GM23338 (cell line): ENCODE measurements at regions not wholly inside any gene's neighbourhood (a gene's known extent, or its start where the extent isn't known, plus 50 kb on each side); places are given as distances from the start of the nearest gene placed in this dataset.

Experiments
- ATAC-seq: fragments of 200-7000 bp; cut with Tn5 transposase; 3 replicates; pipeline ENCODE4 v1.9.1; 2020
- DNase-seq: peaks from one replicate; pipeline ENCODE4 v3.0.0-alpha.2; 2015; ENCODE audit warnings: low spot score
- H2AFZ ChIP-seq: fragments of 200-600 bp; sonication (generic); 2 replicates; pipeline ENCODE4 v1.8.0; 2016; ENCODE audit warnings: antibody characterized with exemption, mild to moderate bottlenecking, moderate library complexity
- H3F3A ChIP-seq: fragments of 200-600 bp; sonication (generic); replicated peaks from 2 replicates; pipeline ENCODE4 v1.8.0; 2017; ENCODE audit warnings: antibody characterized with exemption, mixed run types, low read depth
- H3K27ac ChIP-seq: fragments of 200-600 bp; sonication (generic); 2 replicates; pipeline ENCODE4 v1.6.1; 2016; ENCODE audit warnings: low read depth
- H3K27me3 ChIP-seq: fragments of 200-600 bp; sonication (generic); 2 replicates; pipeline ENCODE4 v1.8.0; 2016; ENCODE audit warnings: mild to moderate bottlenecking, mixed run types, moderate library complexity; ENCODE audit not compliant: insufficient read depth
- H3K36me3 ChIP-seq: fragments of 200-600 bp; sonication (generic); 2 replicates; pipeline ENCODE4 v1.8.0; 2016; ENCODE audit warnings: mild to moderate bottlenecking; ENCODE audit not compliant: insufficient read depth
- H3K4me1 ChIP-seq: fragments of 200-600 bp; sonication (generic); 2 replicates; pipeline ENCODE4 v1.8.0; 2016; ENCODE audit warnings: mild to moderate bottlenecking, moderate library complexity; ENCODE audit not compliant: insufficient read depth
- H3K4me2 ChIP-seq: fragments of 200-600 bp; sonication (generic); 2 replicates; pipeline ENCODE4 v1.7.1; 2017; ENCODE audit warnings: mixed run types
- H3K4me3 ChIP-seq: fragments of 200-600 bp; sonication (generic); 2 replicates; pipeline ENCODE4 v1.6.1; 2016; ENCODE audit warnings: mixed run types
- H3K79me2 ChIP-seq: fragments of 200-600 bp; sonication (generic); replicated peaks from 2 replicates; pipeline ENCODE4 v1.8.0; 2017; ENCODE audit warnings: mild to moderate bottlenecking; ENCODE audit not compliant: insufficient read depth
- H3K9me2 ChIP-seq: fragments of 200-600 bp; sonication (generic); 2 replicates; pipeline ENCODE4 v1.8.0; 2017; ENCODE audit not compliant: insufficient read depth
- H4K20me1 ChIP-seq: fragments of 200-600 bp; sonication (generic); replicated peaks from 2 replicates; pipeline ENCODE4 v1.8.0; 2017; ENCODE audit warnings: mild to moderate bottlenecking; ENCODE audit not compliant: insufficient read depth
- H3K27ac Mint-ChIP-seq: 2 replicates; pipeline ENCODE4 v1.8.0; 2020; ENCODE audit warnings: inconsistent platforms, mild to moderate bottlenecking, moderate library complexity, mixed read lengths
- H3K27me3 Mint-ChIP-seq: 3 replicates; pipeline ENCODE4 v1.8.0; 2022; ENCODE audit warnings: low read depth, mild to moderate bottlenecking, moderate library complexity, mixed read lengths, inconsistent platforms; ENCODE audit not compliant: insufficient read depth, poor library complexity
- H3K36me3 Mint-ChIP-seq: 3 replicates; pipeline ENCODE4 v1.8.0; 2021; ENCODE audit warnings: low read depth, mild to moderate bottlenecking, inconsistent platforms, moderate library complexity, mixed read lengths
- H3K4me1 Mint-ChIP-seq: 3 replicates; pipeline ENCODE4 v1.8.0; 2020; ENCODE audit warnings: mild to moderate bottlenecking, inconsistent platforms, mixed read lengths
- H3K4me3 Mint-ChIP-seq: 3 replicates; pipeline ENCODE4 v1.8.0; 2021; ENCODE audit warnings: moderate library complexity, mild to moderate bottlenecking, inconsistent platforms, mixed read lengths
- H3K9me3 Mint-ChIP-seq: 3 replicates; pipeline ENCODE4 v1.8.0; 2020; ENCODE audit warnings: moderate library complexity, mild to moderate bottlenecking, inconsistent platforms, mixed read lengths
- CREB1 ChIP-seq: fragments of 250-450 bp; sonication (Bioruptor Pico); IDR thresholded peaks from 2 replicates; pipeline ENCODE4 v1.5.0; 2020; ENCODE audit warnings: low read depth, mild to moderate bottlenecking, moderate library complexity
- EZH2 ChIP-seq: fragments of 200-600 bp; sonication (generic); IDR thresholded peaks from one replicate; pipeline ENCODE4 v1.8.0; 2017; ENCODE audit warnings: antibody characterized with exemption, mild to moderate bottlenecking, low read depth; ENCODE audit not compliant: unreplicated experiment
- EZH2phosphoT487 ChIP-seq: fragments of 200-600 bp; sonication (generic); IDR thresholded peaks from one replicate; pipeline ENCODE4 v1.8.1; 2018; ENCODE audit warnings: antibody characterized with exemption; ENCODE audit not compliant: unreplicated experiment
- JUNB ChIP-seq: IDR thresholded peaks from one replicate; pipeline ENCODE4 v1.6.1; 2016; ENCODE audit warnings: antibody characterized with exemption; ENCODE audit not compliant: unreplicated experiment
- NANOG ChIP-seq: IDR thresholded peaks from 2 replicates; pipeline ENCODE4 v1.6.1; 2016; ENCODE audit warnings: antibody characterized with exemption, borderline replicate concordance
- POLR2AphosphoS5 ChIP-seq: IDR thresholded peaks from 2 replicates; pipeline ENCODE4 v1.6.1; 2016; ENCODE audit warnings: antibody characterized with exemption, low read depth
- STAT1 ChIP-seq: IDR thresholded peaks from one replicate; pipeline ENCODE4 v1.6.1; 2016; ENCODE audit warnings: antibody characterized with exemption; ENCODE audit not compliant: unreplicated experiment
- ZNF114 ChIP-seq: fragments of 250-450 bp; sonication (Bioruptor Pico); IDR thresholded peaks from 2 replicates; pipeline ENCODE4 v1.5.0; 2020; ENCODE audit warnings: mild to moderate bottlenecking, moderate library complexity
- ZNF331 ChIP-seq: fragments of 250-450 bp; sonication (Bioruptor Pico); IDR thresholded peaks from 2 replicates; pipeline ENCODE4 v1.5.0; 2020; ENCODE audit warnings: low read depth, mild to moderate bottlenecking, moderate library complexity
- TF ChIP-seq, protein P1 (sequence below): IDR thresholded peaks from 2 replicates; pipeline ENCODE4 v1.6.1; 2016; ENCODE audit warnings: antibody characterized with exemption
- TF ChIP-seq, protein P2 (sequence below), 2 experiments: fragments of 200-600 bp in 1 of 2; sonication (generic) in 1 of 2; conservative IDR thresholded peaks; 2 replicates each; pipeline versions ENCODE4 v1.5.1 to v1.6.1; 2016 to 2017; ENCODE audit warnings: antibody characterized with exemption in 2 of 2, low read depth in 2 of 2, mild to moderate bottlenecking in 2 of 2, moderate library complexity in 1 of 2
- TF ChIP-seq, protein P3 (sequence below): fragments of 250-450 bp; sonication (Bioruptor Pico); IDR thresholded peaks from 2 replicates; pipeline ENCODE4 v1.5.0; 2020; ENCODE audit warnings: mild to moderate bottlenecking, moderate library complexity
- TF ChIP-seq, protein P4 (sequence below): IDR thresholded peaks from one replicate; pipeline ENCODE4 v1.6.1; 2018; ENCODE audit warnings: antibody characterized with exemption; ENCODE audit not compliant: unreplicated experiment

DNA sequence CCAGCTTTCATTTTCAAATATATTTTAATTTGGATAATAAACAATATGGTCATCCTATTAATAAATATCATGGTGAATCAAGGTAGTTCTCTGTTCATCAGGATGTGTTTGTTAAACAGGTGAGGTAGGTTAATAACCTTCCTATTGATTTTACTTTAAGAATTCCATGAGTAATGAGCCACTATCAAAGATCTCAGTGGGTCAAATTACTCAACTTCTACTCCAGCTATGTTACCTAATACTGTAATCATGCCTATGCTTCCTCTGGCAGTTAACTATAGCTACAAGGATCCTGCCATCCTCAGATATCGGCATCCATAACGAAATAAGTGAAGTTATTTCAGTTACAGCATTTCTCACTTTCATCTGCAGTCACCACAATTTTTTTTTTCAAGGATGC is 289.6 kb upstream of the SLC8A1 start:
- Histone ChIP-seq H3K27ac (no peak overlapping the region), H2AFZ (no peak overlapping the region), H3K9me2 (no peaks in the 10 kb centered on the region), H4K20me1 (no peaks in the 10 kb centered on the region), H3K79me2 (no peaks in the 10 kb centered on the region), H3K36me3 (no peaks in the 10 kb centered on the region), H3K4me2 (no peak overlapping the region), H3K4me1 (no peaks in the 10 kb centered on the region), H3F3A (no peaks in the 10 kb centered on the region), H3K27me3 (no peaks in the 10 kb centered on the region), H3K4me3 (no peak overlapping the region)
- ATAC-seq (no peak), DNase-seq (no peak)
- Mint-ChIP-seq H3K9me3 (no peaks in the 10 kb centered on the region), H3K36me3 (no peaks in the 10 kb centered on the region), H3K4me1 (no peaks in the 10 kb centered on the region), H3K27me3 (no peaks in the 10 kb centered on the region), H3K4me3 (no peak overlapping the region), H3K27ac (no peak overlapping the region)
- TF ChIP-seq EZH2phosphoT487 (no peak), POLR2AphosphoS5 (no peak), ZNF114 (no peak), STAT1 (no peak), CREB1 (CRISPR knock-in tag) (no peak), ZNF331 (no peak), JUNB (no peak), EZH2 (no peak), NANOG (no peak)
- TF ChIP-seq, protein P1, sequence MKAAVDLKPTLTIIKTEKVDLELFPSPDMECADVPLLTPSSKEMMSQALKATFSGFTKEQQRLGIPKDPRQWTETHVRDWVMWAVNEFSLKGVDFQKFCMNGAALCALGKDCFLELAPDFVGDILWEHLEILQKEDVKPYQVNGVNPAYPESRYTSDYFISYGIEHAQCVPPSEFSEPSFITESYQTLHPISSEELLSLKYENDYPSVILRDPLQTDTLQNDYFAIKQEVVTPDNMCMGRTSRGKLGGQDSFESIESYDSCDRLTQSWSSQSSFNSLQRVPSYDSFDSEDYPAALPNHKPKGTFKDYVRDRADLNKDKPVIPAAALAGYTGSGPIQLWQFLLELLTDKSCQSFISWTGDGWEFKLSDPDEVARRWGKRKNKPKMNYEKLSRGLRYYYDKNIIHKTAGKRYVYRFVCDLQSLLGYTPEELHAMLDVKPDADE = no peak
- TF ChIP-seq, protein P2, sequence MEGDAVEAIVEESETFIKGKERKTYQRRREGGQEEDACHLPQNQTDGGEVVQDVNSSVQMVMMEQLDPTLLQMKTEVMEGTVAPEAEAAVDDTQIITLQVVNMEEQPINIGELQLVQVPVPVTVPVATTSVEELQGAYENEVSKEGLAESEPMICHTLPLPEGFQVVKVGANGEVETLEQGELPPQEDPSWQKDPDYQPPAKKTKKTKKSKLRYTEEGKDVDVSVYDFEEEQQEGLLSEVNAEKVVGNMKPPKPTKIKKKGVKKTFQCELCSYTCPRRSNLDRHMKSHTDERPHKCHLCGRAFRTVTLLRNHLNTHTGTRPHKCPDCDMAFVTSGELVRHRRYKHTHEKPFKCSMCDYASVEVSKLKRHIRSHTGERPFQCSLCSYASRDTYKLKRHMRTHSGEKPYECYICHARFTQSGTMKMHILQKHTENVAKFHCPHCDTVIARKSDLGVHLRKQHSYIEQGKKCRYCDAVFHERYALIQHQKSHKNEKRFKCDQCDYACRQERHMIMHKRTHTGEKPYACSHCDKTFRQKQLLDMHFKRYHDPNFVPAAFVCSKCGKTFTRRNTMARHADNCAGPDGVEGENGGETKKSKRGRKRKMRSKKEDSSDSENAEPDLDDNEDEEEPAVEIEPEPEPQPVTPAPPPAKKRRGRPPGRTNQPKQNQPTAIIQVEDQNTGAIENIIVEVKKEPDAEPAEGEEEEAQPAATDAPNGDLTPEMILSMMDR (conservative IDR thresholded peaks at IDR 0.05; ENCODE audit: low read depth in 2 of 2) = no peak
- TF ChIP-seq, protein P3, sequence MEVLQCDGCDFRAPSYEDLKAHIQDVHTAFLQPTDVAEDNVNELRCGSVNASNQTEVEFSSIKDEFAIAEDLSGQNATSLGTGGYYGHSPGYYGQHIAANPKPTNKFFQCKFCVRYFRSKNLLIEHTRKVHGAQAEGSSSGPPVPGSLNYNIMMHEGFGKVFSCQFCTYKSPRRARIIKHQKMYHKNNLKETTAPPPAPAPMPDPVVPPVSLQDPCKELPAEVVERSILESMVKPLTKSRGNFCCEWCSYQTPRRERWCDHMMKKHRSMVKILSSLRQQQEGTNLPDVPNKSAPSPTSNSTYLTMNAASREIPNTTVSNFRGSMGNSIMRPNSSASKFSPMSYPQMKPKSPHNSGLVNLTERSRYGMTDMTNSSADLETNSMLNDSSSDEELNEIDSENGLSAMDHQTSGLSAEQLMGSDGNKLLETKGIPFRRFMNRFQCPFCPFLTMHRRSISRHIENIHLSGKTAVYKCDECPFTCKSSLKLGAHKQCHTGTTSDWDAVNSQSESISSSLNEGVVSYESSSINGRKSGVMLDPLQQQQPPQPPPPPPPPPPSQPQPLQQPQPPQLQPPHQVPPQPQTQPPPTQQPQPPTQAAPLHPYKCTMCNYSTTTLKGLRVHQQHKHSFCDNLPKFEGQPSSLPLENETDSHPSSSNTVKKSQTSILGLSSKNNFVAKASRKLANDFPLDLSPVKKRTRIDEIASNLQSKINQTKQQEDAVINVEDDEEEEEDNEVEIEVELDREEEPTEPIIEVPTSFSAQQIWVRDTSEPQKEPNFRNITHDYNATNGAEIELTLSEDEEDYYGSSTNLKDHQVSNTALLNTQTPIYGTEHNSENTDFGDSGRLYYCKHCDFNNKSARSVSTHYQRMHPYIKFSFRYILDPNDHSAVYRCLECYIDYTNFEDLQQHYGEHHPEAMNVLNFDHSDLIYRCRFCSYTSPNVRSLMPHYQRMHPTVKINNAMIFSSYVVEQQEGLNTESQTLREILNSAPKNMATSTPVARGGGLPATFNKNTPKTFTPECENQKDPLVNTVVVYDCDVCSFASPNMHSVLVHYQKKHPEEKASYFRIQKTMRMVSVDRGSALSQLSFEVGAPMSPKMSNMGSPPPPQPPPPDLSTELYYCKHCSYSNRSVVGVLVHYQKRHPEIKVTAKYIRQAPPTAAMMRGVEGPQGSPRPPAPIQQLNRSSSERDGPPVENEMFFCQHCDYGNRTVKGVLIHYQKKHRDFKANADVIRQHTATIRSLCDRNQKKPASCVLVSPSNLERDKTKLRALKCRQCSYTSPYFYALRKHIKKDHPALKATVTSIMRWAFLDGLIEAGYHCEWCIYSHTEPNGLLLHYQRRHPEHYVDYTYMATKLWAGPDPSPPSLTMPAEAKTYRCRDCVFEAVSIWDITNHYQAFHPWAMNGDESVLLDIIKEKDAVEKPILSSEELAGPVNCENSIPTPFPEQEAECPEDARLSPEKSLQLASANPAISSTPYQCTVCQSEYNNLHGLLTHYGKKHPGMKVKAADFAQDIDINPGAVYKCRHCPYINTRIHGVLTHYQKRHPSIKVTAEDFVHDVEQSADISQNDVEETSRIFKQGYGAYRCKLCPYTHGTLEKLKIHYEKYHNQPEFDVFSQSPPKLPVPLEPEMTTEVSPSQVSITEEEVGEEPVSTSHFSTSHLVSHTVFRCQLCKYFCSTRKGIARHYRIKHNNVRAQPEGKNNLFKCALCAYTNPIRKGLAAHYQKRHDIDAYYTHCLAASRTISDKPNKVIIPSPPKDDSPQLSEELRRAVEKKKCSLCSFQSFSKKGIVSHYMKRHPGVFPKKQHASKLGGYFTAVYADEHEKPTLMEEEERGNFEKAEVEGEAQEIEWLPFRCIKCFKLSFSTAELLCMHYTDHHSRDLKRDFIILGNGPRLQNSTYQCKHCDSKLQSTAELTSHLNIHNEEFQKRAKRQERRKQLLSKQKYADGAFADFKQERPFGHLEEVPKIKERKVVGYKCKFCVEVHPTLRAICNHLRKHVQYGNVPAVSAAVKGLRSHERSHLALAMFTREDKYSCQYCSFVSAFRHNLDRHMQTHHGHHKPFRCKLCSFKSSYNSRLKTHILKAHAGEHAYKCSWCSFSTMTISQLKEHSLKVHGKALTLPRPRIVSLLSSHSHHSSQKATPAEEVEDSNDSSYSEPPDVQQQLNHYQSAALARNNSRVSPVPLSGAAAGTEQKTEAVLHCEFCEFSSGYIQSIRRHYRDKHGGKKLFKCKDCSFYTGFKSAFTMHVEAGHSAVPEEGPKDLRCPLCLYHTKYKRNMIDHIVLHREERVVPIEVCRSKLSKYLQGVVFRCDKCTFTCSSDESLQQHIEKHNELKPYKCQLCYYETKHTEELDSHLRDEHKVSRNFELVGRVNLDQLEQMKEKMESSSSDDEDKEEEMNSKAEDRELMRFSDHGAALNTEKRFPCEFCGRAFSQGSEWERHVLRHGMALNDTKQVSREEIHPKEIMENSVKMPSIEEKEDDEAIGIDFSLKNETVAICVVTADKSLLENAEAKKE (CRISPR knock-in tag) = no peak
- TF ChIP-seq, protein P4, sequence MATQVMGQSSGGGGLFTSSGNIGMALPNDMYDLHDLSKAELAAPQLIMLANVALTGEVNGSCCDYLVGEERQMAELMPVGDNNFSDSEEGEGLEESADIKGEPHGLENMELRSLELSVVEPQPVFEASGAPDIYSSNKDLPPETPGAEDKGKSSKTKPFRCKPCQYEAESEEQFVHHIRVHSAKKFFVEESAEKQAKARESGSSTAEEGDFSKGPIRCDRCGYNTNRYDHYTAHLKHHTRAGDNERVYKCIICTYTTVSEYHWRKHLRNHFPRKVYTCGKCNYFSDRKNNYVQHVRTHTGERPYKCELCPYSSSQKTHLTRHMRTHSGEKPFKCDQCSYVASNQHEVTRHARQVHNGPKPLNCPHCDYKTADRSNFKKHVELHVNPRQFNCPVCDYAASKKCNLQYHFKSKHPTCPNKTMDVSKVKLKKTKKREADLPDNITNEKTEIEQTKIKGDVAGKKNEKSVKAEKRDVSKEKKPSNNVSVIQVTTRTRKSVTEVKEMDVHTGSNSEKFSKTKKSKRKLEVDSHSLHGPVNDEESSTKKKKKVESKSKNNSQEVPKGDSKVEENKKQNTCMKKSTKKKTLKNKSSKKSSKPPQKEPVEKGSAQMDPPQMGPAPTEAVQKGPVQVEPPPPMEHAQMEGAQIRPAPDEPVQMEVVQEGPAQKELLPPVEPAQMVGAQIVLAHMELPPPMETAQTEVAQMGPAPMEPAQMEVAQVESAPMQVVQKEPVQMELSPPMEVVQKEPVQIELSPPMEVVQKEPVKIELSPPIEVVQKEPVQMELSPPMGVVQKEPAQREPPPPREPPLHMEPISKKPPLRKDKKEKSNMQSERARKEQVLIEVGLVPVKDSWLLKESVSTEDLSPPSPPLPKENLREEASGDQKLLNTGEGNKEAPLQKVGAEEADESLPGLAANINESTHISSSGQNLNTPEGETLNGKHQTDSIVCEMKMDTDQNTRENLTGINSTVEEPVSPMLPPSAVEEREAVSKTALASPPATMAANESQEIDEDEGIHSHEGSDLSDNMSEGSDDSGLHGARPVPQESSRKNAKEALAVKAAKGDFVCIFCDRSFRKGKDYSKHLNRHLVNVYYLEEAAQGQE = no peak
